ENCODE measurements at regions not wholly inside any gene's neighbourhood (a gene's known extent, or its start where the extent isn't known, plus 50 kb on each side); places are given as distances from the start of the nearest gene placed in this dataset.

- H3K27ac ChIP-seq = no peak overlapping the region
- TF ChIP-seq ZFX (IDR thresholded peaks at IDR 0.05; ENCODE audit: borderline replicate concordance) (no peak), CTCF (IDR thresholded peaks at IDR 0.05) (no peak)
Measured at GRCh38 chrX:63511361-63511760, 160.2 kb upstream of the SPIN4 start.

- H3K27ac ChIP-seq = no peak overlapping the region
- TF ChIP-seq CTCF (IDR thresholded peaks at IDR 0.05) = no peak
Measured at GRCh38 chrX:63508668-63509067, 157.5 kb upstream of the SPIN4 start.

GRCh38 chrX:63506320-63506719 lies 155.2 kb upstream of the SPIN4 start:
- H3K27ac ChIP-seq = no peak overlapping the region
- TF ChIP-seq CTCF (IDR thresholded peaks at IDR 0.05) (peak; percentile 25; the same call in 1 of the 2 replicates), ZFX (IDR thresholded peaks at IDR 0.05; ENCODE audit: borderline replicate concordance) (no peak)

GRCh38 chrX:63503541-63503940 lies 152.4 kb upstream of the SPIN4 start:
- TF ChIP-seq CTCF (IDR thresholded peaks at IDR 0.05) = no peak
- no peak for TF ChIP-seq ZFX (IDR thresholded peaks at IDR 0.05; ENCODE audit: borderline replicate concordance)
- H3K27ac ChIP-seq = no peak overlapping the region

GRCh38 chrX:63488546-63489373 lies 137.6 kb upstream of the SPIN4 start:
- H3K27ac ChIP-seq = no peak overlapping the region
- TF ChIP-seq ZFX (IDR thresholded peaks at IDR 0.05; ENCODE audit: borderline replicate concordance) (no peak), CTCF (IDR thresholded peaks at IDR 0.05) (no peak)

GRCh38 chrX:63475200-63475599 lies 124.1 kb upstream of the SPIN4 start:
- no peak overlapping the region for H3K27ac ChIP-seq
- TF ChIP-seq ZFX (IDR thresholded peaks at IDR 0.05; ENCODE audit: borderline replicate concordance) = no peak

GRCh38 chrX:63471004-63471403 lies 119.9 kb upstream of the SPIN4 start:
- TF ChIP-seq ZFX (IDR thresholded peaks at IDR 0.05; ENCODE audit: borderline replicate concordance) (no peak), CTCF (IDR thresholded peaks at IDR 0.05) (no peak)
- no peak overlapping the region for H3K27ac ChIP-seq

- no peak overlapping the region for H3K27ac ChIP-seq
- no peak for TF ChIP-seq ZFX (IDR thresholded peaks at IDR 0.05; ENCODE audit: borderline replicate concordance)
- no peak for TF ChIP-seq CTCF (IDR thresholded peaks at IDR 0.05)
Measured at GRCh38 chrX:63470506-63470905, 119.4 kb upstream of the SPIN4 start.

All from 22Rv1 (cell line).